GM12878 (cell line): ENCODE measurements at regions not wholly inside any gene's neighbourhood (a gene's known extent, or its start where the extent isn't known, plus 50 kb on each side); places are given as distances from the start of the nearest gene placed in this dataset.

ENCODE experiments used
- ATAC-seq: fragments of 200-7000 bp; cut with Tn5 transposase; 3 replicates; pipeline ENCODE4 v1.9.1; 2020; ENCODE audit warnings: mild to moderate bottlenecking, moderate library complexity
- BruUV-seq: library from RNA; stranded (reverse); fragments of 400-500 nt; replicated peaks from 2 replicates; lab custom pipeline; 2021; lab: Mats Ljungman, UMichigan
- CTCF ChIA-PET: fragments of 300-600 bp; sonication (Branson Sonifier 250); formaldehyde crosslinking; extraction: SDS; loops from one replicate; lab custom pipeline; 2021; ENCODE audit warnings: inconsistent platforms; lab: Yijun Ruan, JAX
- POLR2A ChIA-PET: fragments of 350-600 bp; formaldehyde crosslinking; extraction: SDS; loops from one replicate; lab custom pipeline; 2021; ENCODE audit warnings: inconsistent platforms; lab: Charles Lee
- RAD21 ChIA-PET: fragments of 300-600 bp; sonication (Branson Sonifier 250); formaldehyde crosslinking; loops from one replicate; lab custom pipeline; 2023; ENCODE audit warnings: antibody characterized with exemption; ENCODE audit not compliant: unreplicated experiment; lab: Charles Lee
- SMC1A ChIA-PET: fragments of 300-600 bp; sonication (Branson Sonifier 250); formaldehyde crosslinking; loops from one replicate; lab custom pipeline; 2023; ENCODE audit not compliant: unreplicated experiment, uncharacterized antibody; lab: Charles Lee
- DNase-seq: peaks from one replicate; pipeline ENCODE4 v3.0.0-alpha.2; 2011; ENCODE audit warnings: low read depth, low spot score
- FAIRE-seq: peaks from 3 replicates; lab custom pipeline; 2011; peaks lifted over from hg19 to GRCh38; lab: Jason Lieb, UNC
- H2AFZ ChIP-seq: 2 replicates; pipeline ENCODE4 v1.6.0; 2011; ENCODE audit warnings: low read depth, low read length, control low read depth; ENCODE audit not compliant: control insufficient read depth
- H3K27ac ChIP-seq: 2 replicates; pipeline ENCODE4 v1.5.1; 2011; ENCODE audit warnings: control low read depth; ENCODE audit not compliant: control insufficient read depth, insufficient read depth
- H3K27me3 ChIP-seq, 2 experiments: replicated peaks in 1 of 2; 2 replicates each; pipeline versions ENCODE4 v1.6.0 to v1.6.1; 2011; ENCODE audit warnings: low read length in 1 of 2; ENCODE audit not compliant: control insufficient read depth in 2 of 2, insufficient read depth in 2 of 2
- H3K36me3 ChIP-seq, 2 experiments: 2 replicates each; pipeline ENCODE4 v1.5.1; 2011; ENCODE audit warnings: low read length in 1 of 2; ENCODE audit not compliant: control insufficient read depth in 2 of 2, insufficient read depth in 2 of 2
- H3K4me1 ChIP-seq: 2 replicates; pipeline ENCODE4 v1.6.1; 2011; ENCODE audit warnings: mild to moderate bottlenecking, low read length, moderate library complexity, mixed read lengths; ENCODE audit not compliant: control insufficient read depth, insufficient read depth
- H3K4me2 ChIP-seq: 2 replicates; pipeline ENCODE4 v1.6.0; 2011; ENCODE audit warnings: control low read depth; ENCODE audit not compliant: control insufficient read depth, insufficient read depth
- H3K4me3 ChIP-seq: fragments of 200-600 bp; sonication (generic); 2 replicates; pipeline ENCODE4 v1.5.1; 2016
- H3K79me2 ChIP-seq: 2 replicates; pipeline ENCODE4 v1.6.0; 2011; ENCODE audit warnings: low read length; ENCODE audit not compliant: control insufficient read depth, insufficient read depth
- H3K9ac ChIP-seq: 2 replicates; pipeline ENCODE4 v1.8.0; 2011; ENCODE audit warnings: low read length, control low read depth, mixed read lengths; ENCODE audit not compliant: control insufficient read depth, insufficient read depth
- H3K9me3 ChIP-seq: replicated peaks from 3 replicates; pipeline ENCODE4 v1.5.1; 2011; ENCODE audit warnings: mild to moderate bottlenecking, low read length; ENCODE audit not compliant: control insufficient read depth, insufficient read depth
- H4K20me1 ChIP-seq: 2 replicates; pipeline ENCODE4 v1.6.0; 2011; ENCODE audit not compliant: control insufficient read depth, insufficient read depth
- ESRRA ChIP-seq: IDR thresholded peaks from 2 replicates; pipeline ENCODE4 v1.6.1; 2012; ENCODE audit warnings: mild to moderate bottlenecking, low read length, improper control_type of control experiment
- IRF3 ChIP-seq: fragments of 450-650 bp; IDR thresholded peaks from 2 replicates; pipeline ENCODE4 v1.6.1; 2014; ENCODE audit warnings: mild to moderate bottlenecking
- IRF4 ChIP-seq: IDR thresholded peaks from 2 replicates; pipeline ENCODE4 v1.6.1; 2011; ENCODE audit warnings: low read depth, low read length
- JUND ChIP-seq: IDR thresholded peaks from 2 replicates; pipeline ENCODE4 v1.6.1; 2012; ENCODE audit warnings: low read depth, mild to moderate bottlenecking, low read length, improper control_type of control experiment, moderate library complexity
- MAX ChIP-seq: IDR thresholded peaks from 2 replicates; pipeline ENCODE4 v1.6.1; 2012; ENCODE audit warnings: low read depth, low read length, improper control_type of control experiment
- NFIC ChIP-seq: IDR thresholded peaks from 2 replicates; pipeline ENCODE4 v1.6.1; 2012; ENCODE audit warnings: low read depth, mild to moderate bottlenecking, inconsistent platforms, low read length, moderate library complexity
- POLR2A ChIP-seq: IDR thresholded peaks from 2 replicates; pipeline ENCODE4 v1.6.1; 2011; ENCODE audit warnings: low read depth, mild to moderate bottlenecking, low read length
- POLR2AphosphoS2 ChIP-seq: IDR thresholded peaks from 2 replicates; pipeline ENCODE4 v1.6.1; 2011; ENCODE audit warnings: low read depth, mild to moderate bottlenecking, low read length, improper control_type of control experiment, moderate library complexity
- RELB ChIP-seq: fragments of 450-650 bp; IDR thresholded peaks from 2 replicates; pipeline ENCODE4 v1.6.1; 2017; ENCODE audit warnings: low read depth, mild to moderate bottlenecking, moderate library complexity
- ZBTB40 ChIP-seq: fragments of 450-650 bp; IDR thresholded peaks from 2 replicates; pipeline ENCODE4 v1.6.1; 2016; ENCODE audit warnings: mild to moderate bottlenecking, moderate library complexity, borderline replicate concordance
- ZNF207 ChIP-seq: fragments of 450-650 bp; IDR thresholded peaks from 2 replicates; pipeline ENCODE4 v1.6.1; 2014; ENCODE audit warnings: antibody characterized with exemption, mild to moderate bottlenecking, borderline replicate concordance
- ZNF592 ChIP-seq: fragments of 450-650 bp; IDR thresholded peaks from 2 replicates; pipeline ENCODE4 v1.6.1; 2017; ENCODE audit warnings: mild to moderate bottlenecking, moderate library complexity
- WGBS: methylation state at CpG from one replicate; pipeline ENCODE4 v1.1.6; 2016; ENCODE audit warnings: low lambda C conversion rate; ENCODE audit not compliant: insufficient replicate concordance, insufficient coverage; ENCODE audit errors: missing lambda C conversion rate; 5-methylcytosine and 5-hydroxymethylcytosine counted together
- in situ Hi-C: fragments of 300-500 bp; cut with MboI; formaldehyde crosslinking; loops from 9 replicates; pipeline ENCODE4 v1.14.3; 2018; ENCODE audit warnings: mixed read lengths
- intact Hi-C: fragments of 100-400 bp; cut with micrococcal nuclease; formaldehyde crosslinking; loops from one replicate; pipeline ENCODE4 v1.14.2; 2022; ENCODE audit not compliant: unreplicated experiment

- no peaks in the 10 kb centered on the region for H3K79me2 ChIP-seq
- H3K9me3 ChIP-seq: no peaks in the 10 kb centered on the region
- H3K4me2 ChIP-seq: no peak overlapping the region
- in situ Hi-C loops (no loop called here), intact Hi-C loops (no loop called here)
- H3K4me1 ChIP-seq: no peaks in the 10 kb centered on the region
- H3K9ac ChIP-seq: no peak overlapping the region
- no peak overlapping the region for H3K27ac ChIP-seq
- no TSS peak for BruUV-seq
- POLR2A ChIA-PET: no interaction called here
- FAIRE-seq (no peak), DNase-seq (no peak), ATAC-seq (no peak)
- CTCF ChIA-PET: interaction anchor here (0.7 kb wide), 1 partner anchor 13 kb away, joined by 4 read pairs; no protein-coding TSS in a partner anchor
- H3K27me3 ChIP-seq: no peaks in the 10 kb centered on the region
- RAD21 ChIA-PET: no interaction called here
- no peak overlapping the region for H3K4me3 ChIP-seq
- no peak overlapping the region for H2AFZ ChIP-seq
- WGBS: 49% methylated on average over 6 of the region's 6 CpGs
- no peaks in the 10 kb centered on the region for H3K36me3 ChIP-seq
- SMC1A ChIA-PET: interaction anchor here (0.6 kb wide), 1 partner anchor 124 kb away, joined by 4 read pairs; no protein-coding TSS in a partner anchor
- H4K20me1 ChIP-seq: no peaks in the 10 kb centered on the region
- TF ChIP-seq JUND: no peak
- TF ChIP-seq MAX: no peak
- no peak for TF ChIP-seq POLR2AphosphoS2
- no peak for TF ChIP-seq ZNF207
- TF ChIP-seq IRF4: no peak
- TF ChIP-seq ZNF592: no peak
- TF ChIP-seq POLR2A: no peak
- no peak for TF ChIP-seq ESRRA
- TF ChIP-seq ZBTB40: no peak
- TF ChIP-seq NFIC: no peak
- TF ChIP-seq IRF3: no peak
- TF ChIP-seq RELB: no peak
Observed at GRCh38 chr2:107412209-107412904, 414.3 kb upstream of the RGPD4 start.
